Thyroid gland (tissue), 4 donors: ENCODE measurements at regions not wholly inside any gene's neighbourhood (a gene's known extent, or its start where the extent isn't known, plus 50 kb on each side); places are given as distances from the start of the nearest gene placed in this dataset.

Experiments
- DNase-seq, 2 donors: peaks; one replicate each; pipeline ENCODE4 v3.0.0-alpha.2; 2019
- H3K27ac ChIP-seq, 3 donors: fragments of 200-600 bp; sonication (generic); 1 replicate in 2 of 3; 2 replicates in 1 of 3; pipeline ENCODE4 v1.5.1; 2016 to 2019; ENCODE audit warnings: mild to moderate bottlenecking in 1 of 3, moderate library complexity in 1 of 3
- H3K27me3 ChIP-seq: fragments of 200-600 bp; sonication (generic); one replicate; pipeline ENCODE4 v1.5.1; 2019
- H3K36me3 ChIP-seq, 2 donors: fragments of 200-600 bp; sonication (generic); one replicate each; pipeline ENCODE4 v1.5.1; 2016 to 2019
- H3K4me1 ChIP-seq, 2 donors: fragments of 200-600 bp; sonication (generic); one replicate each; pipeline ENCODE4 v1.5.1; 2017 to 2019
- H3K4me3 ChIP-seq, 3 donors: fragments of 200-600 bp; sonication (generic); replicated peaks in 1 of 3; 1 replicate in 2 of 3; 2 replicates in 1 of 3; pipeline ENCODE4 v1.5.1; 2016; ENCODE audit warnings: mild to moderate bottlenecking in 1 of 3
- H3K9me3 ChIP-seq: fragments of 200-600 bp; sonication (generic); one replicate; pipeline ENCODE4 v1.5.1; 2017
- POLR2A ChIP-seq, 2 donors: fragments of 450-650 bp; IDR thresholded peaks; one replicate each; pipeline ENCODE4 v1.6.1; 2017; ENCODE audit warnings: antibody characterized with exemption in 2 of 2, mild to moderate bottlenecking in 2 of 2, moderate library complexity in 1 of 2
- WGBS, 2 donors: methylation state at CpG; one replicate each; pipeline ENCODE4 v1.1.5; 2017; 5-methylcytosine and 5-hydroxymethylcytosine counted together
- intact Hi-C: fragments of 100-400 bp; cut with DNase I; formaldehyde crosslinking; loops from one replicate; pipeline ENCODE4 v1.15.1; 2023
- TF ChIP-seq, protein P1 (sequence below), 6 experiments: fragments of 200-600 bp in 3 of 6; fragments of 450-650 bp in 3 of 6; sonication (generic) in 3 of 6; IDR thresholded peaks; one replicate each; pipeline ENCODE4 v1.5.1; 2016 to 2019; ENCODE audit warnings: antibody characterized with exemption in 6 of 6, mild to moderate bottlenecking in 2 of 6, inconsistent platforms in 1 of 6, moderate library complexity in 1 of 6

DNA sequence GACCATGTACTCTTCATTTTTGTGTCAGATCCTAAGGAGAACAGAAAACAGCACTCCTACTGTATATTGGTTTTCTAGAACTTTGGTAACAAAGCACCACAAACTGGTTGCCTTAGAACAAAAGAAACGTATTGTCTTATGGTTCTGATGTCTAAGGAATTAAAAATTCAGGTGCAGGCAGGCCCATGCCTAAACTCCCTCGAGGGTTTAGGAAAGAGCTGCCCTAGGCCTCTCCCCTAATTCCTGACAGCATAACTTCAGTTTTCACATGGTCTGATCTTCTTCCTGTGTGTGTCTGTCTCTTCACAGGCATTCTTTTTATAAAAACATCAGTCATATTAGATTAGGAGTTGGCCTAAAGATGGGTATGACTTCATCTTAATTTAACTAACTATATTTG, 1093.6 kb downstream of the TECRL start:
- Histone ChIP-seq H3K4me1 (no peaks in the 10 kb centered on the region), H3K27ac (no peak overlapping the region), H3K36me3 (no peaks in the 10 kb centered on the region), H3K9me3 (no peaks in the 10 kb centered on the region), H3K4me3 (no peak overlapping the region), H3K27me3 (no peaks in the 10 kb centered on the region)
- DNase-seq, result no peak
- WGBS, 2 donors, result 69 to 75% methylated on average over 2 of the region's 2 CpGs
- TF ChIP-seq, protein P1, sequence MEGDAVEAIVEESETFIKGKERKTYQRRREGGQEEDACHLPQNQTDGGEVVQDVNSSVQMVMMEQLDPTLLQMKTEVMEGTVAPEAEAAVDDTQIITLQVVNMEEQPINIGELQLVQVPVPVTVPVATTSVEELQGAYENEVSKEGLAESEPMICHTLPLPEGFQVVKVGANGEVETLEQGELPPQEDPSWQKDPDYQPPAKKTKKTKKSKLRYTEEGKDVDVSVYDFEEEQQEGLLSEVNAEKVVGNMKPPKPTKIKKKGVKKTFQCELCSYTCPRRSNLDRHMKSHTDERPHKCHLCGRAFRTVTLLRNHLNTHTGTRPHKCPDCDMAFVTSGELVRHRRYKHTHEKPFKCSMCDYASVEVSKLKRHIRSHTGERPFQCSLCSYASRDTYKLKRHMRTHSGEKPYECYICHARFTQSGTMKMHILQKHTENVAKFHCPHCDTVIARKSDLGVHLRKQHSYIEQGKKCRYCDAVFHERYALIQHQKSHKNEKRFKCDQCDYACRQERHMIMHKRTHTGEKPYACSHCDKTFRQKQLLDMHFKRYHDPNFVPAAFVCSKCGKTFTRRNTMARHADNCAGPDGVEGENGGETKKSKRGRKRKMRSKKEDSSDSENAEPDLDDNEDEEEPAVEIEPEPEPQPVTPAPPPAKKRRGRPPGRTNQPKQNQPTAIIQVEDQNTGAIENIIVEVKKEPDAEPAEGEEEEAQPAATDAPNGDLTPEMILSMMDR (IDR thresholded peaks at IDR 0.05), result no peak
- TF ChIP-seq POLR2A (IDR thresholded peaks at IDR 0.05), result no peak
- intact Hi-C loops, result no loop called here

GRCh38 chr4:63308697-63309096, 1100.6 kb downstream of the TECRL start:
- H3K4me1 ChIP-seq, result no peaks in the 10 kb centered on the region
- H3K27me3 ChIP-seq, result no peaks in the 10 kb centered on the region
- H3K9me3 ChIP-seq, result no peaks in the 10 kb centered on the region
- no peak for TF ChIP-seq POLR2A (IDR thresholded peaks at IDR 0.05)
- TF ChIP-seq, protein P1 (IDR thresholded peaks at IDR 0.05), result no peak
- intact Hi-C loops, result no loop called here
- no peaks in the 10 kb centered on the region for H3K36me3 ChIP-seq
- H3K4me3 ChIP-seq, result no peak overlapping the region
- no peak overlapping the region for H3K27ac ChIP-seq
- DNase-seq, result no peak

- no peak for DNase-seq
- H3K36me3 ChIP-seq, result no peaks in the 10 kb centered on the region
- no peaks in the 10 kb centered on the region for H3K4me1 ChIP-seq
- WGBS, 2 donors, result 85 to 91% methylated on average over 1 of the region's 1 CpG
- no peaks in the 10 kb centered on the region for H3K27me3 ChIP-seq
- no peaks in the 10 kb centered on the region for H3K9me3 ChIP-seq
- no peak overlapping the region for H3K4me3 ChIP-seq
- TF ChIP-seq POLR2A (IDR thresholded peaks at IDR 0.05), result no peak
- TF ChIP-seq, protein P1 (IDR thresholded peaks at IDR 0.05), result no peak
- no peak overlapping the region for H3K27ac ChIP-seq
- intact Hi-C loops, result no loop called here
Measured at GRCh38 chr4:63302792-63303191, 1106.5 kb downstream of the TECRL start.

- Histone ChIP-seq H3K4me1 (no peaks in the 10 kb centered on the region), H3K9me3 (no peaks in the 10 kb centered on the region), H3K36me3 (no peaks in the 10 kb centered on the region), H3K27ac (no peak overlapping the region), H3K4me3 (no peak overlapping the region), H3K27me3 (no peaks in the 10 kb centered on the region)
- TF ChIP-seq, protein P1 (IDR thresholded peaks at IDR 0.05), result no peak
- TF ChIP-seq POLR2A (IDR thresholded peaks at IDR 0.05), result no peak
- DNase-seq, result no peak
- intact Hi-C loops, result no loop called here
- 92 to 97% methylated on average over 1 of the region's 1 CpG for WGBS, 2 donors
Measured at GRCh38 chr4:63302078-63302477, 1107.2 kb downstream of the TECRL start.

GRCh38 chr4:63296773-63297172, 1112.5 kb downstream of the TECRL start:
- no peak for DNase-seq
- Histone ChIP-seq H3K4me3 (no peak overlapping the region), H3K36me3 (no peaks in the 10 kb centered on the region), H3K27ac (no peak overlapping the region), H3K9me3 (no peaks in the 10 kb centered on the region), H3K27me3 (no peaks in the 10 kb centered on the region), H3K4me1 (no peaks in the 10 kb centered on the region)
- TF ChIP-seq, protein P1 (IDR thresholded peaks at IDR 0.05), result no peak
- TF ChIP-seq POLR2A (IDR thresholded peaks at IDR 0.05), result no peak
- WGBS, 2 donors, result 55 to 56% methylated on average over 1 of the region's 1 CpG
- intact Hi-C loops, result no loop called here
